Caco-2 (cell line): ENCODE measurements at regions not wholly inside any gene's neighbourhood (a gene's known extent, or its start where the extent isn't known, plus 50 kb on each side); places are given as distances from the start of the nearest gene placed in this dataset.
"Not testable (repeated sequence)": the region's sequence is repeated elsewhere in the genome, so short reads cannot be mapped to it uniquely, and the experiment has no call there.

Experiments
- BruUV-seq: library from RNA; stranded (reverse); fragments of 400-500 nt; replicated peaks from 2 replicates; lab custom pipeline; 2021; lab: Mats Ljungman, UMichigan
- CTCF ChIA-PET: fragments of 300-600 bp; sonication (Branson Sonifier 250); formaldehyde crosslinking; loops from one replicate; lab custom pipeline; 2022; ENCODE audit warnings: antibody characterized with exemption; lab: Charles Lee
- POLR2A ChIA-PET: fragments of 300-600 bp; sonication (Branson Sonifier 250); formaldehyde crosslinking; loops from one replicate; lab custom pipeline; 2022; ENCODE audit warnings: antibody characterized with exemption; lab: Charles Lee
- DNase-seq, 2 experiments: peaks; one replicate each; pipeline versions ENCODE4 v3.0.0 to v3.0.0-alpha.2; 2020 to 2022
- H3K27me3 ChIP-seq: replicated peaks from 2 replicates; pipeline ENCODE4 v1.6.0; 2011; ENCODE audit warnings: low read length; ENCODE audit not compliant: control insufficient read depth, insufficient read depth
- H3K36me3 ChIP-seq: 2 replicates; pipeline ENCODE4 v1.5.1; 2011; ENCODE audit warnings: low read length; ENCODE audit not compliant: control insufficient read depth, insufficient read depth
- H3K4me1 ChIP-seq: fragments of 250-450 bp; sonication (Bioruptor Pico); 2 replicates; pipeline ENCODE4 v1.5.1; 2020; ENCODE audit warnings: mild to moderate bottlenecking
- H3K4me3 ChIP-seq: 2 replicates; pipeline ENCODE4 v1.5.1; 2011; ENCODE audit warnings: low read depth, mild to moderate bottlenecking, control low read depth, low read length
- H3K9me3 ChIP-seq: fragments of 250-450 bp; sonication (Bioruptor Pico); 2 replicates; pipeline ENCODE4 v1.5.1; 2020; ENCODE audit warnings: mild to moderate bottlenecking, moderate library complexity
- H3K27ac Mint-ChIP-seq: one replicate; pipeline ENCODE4 v1.8.0; 2022; ENCODE audit warnings: mixed read lengths; ENCODE audit not compliant: unreplicated experiment
- H3K27me3 Mint-ChIP-seq: one replicate; pipeline ENCODE4 v1.8.0; 2022; ENCODE audit warnings: mixed read lengths; ENCODE audit not compliant: insufficient read depth, unreplicated experiment
- H3K36me3 Mint-ChIP-seq: one replicate; pipeline ENCODE4 v1.8.0; 2022; ENCODE audit warnings: mild to moderate bottlenecking, mixed read lengths; ENCODE audit not compliant: insufficient read depth, unreplicated experiment
- H3K4me1 Mint-ChIP-seq: one replicate; pipeline ENCODE4 v1.8.0; 2022; ENCODE audit warnings: low read depth, mixed read lengths; ENCODE audit not compliant: unreplicated experiment
- H3K4me3 Mint-ChIP-seq: one replicate; pipeline ENCODE4 v1.8.0; 2022; ENCODE audit warnings: mild to moderate bottlenecking, moderate library complexity, mixed read lengths; ENCODE audit not compliant: unreplicated experiment
- H3K9me3 Mint-ChIP-seq: one replicate; pipeline ENCODE4 v1.8.0; 2022; ENCODE audit warnings: mixed read lengths; ENCODE audit not compliant: unreplicated experiment
- intact Hi-C: fragments of 100-400 bp; cut with micrococcal nuclease; formaldehyde crosslinking; loops from one replicate; pipeline ENCODE4 v1.10.0; 2022; ENCODE audit not compliant: unreplicated experiment
- TF ChIP-seq, protein P1 (sequence below), 2 experiments: fragments of 200-600 bp in 1 of 2; IDR thresholded peaks; 1 replicate in 1 of 2; 2 replicates in 1 of 2; pipeline versions ENCODE4 v1.5.1 to v1.8.0; 2011 to 2022; ENCODE audit warnings: antibody characterized with exemption in 1 of 2, control low read depth in 1 of 2, inconsistent platforms in 1 of 2, low read depth in 1 of 2, low read length in 1 of 2, mild to moderate bottlenecking in 1 of 2, moderate library complexity in 1 of 2; ENCODE audit not compliant: insufficient read depth in 1 of 2, severe bottlenecking in 1 of 2, unreplicated experiment in 1 of 2

DNA sequence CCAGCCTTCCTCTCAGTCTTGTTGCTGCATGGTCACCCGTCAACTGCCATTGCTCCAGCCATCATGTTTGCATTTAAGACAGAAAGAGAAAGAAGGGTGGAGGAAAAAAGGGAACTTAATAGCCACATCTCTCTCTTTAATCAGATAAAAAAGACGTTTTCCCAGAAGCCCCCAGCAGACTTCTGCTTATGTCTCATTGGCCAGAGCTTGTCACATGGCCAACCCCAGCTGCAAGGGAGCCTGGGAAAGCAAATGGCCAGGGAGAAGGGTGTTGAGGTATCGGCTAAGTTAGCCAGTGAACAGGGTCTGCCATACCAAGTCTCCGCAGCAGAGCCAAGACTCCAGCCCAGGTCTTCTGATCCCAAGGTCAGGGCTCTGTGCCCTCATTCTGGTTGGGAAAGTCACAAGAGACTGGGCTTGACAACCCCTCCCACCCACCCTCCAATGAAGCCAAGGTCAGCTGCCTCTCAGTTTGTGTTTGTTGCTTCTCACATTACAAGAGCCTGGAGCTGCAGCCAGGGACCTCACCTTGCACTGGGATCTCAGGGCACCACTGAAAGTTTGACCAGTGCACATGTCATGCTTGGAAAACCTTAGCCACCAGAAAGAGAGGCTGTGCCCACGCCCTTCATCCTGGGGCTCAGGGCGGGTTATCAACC, 80.3 kb upstream of the LYZL2 start:
- H3K4me1 Mint-ChIP-seq: peaks cover 6% of the 10 kb centered on the region
- ChIA-PET CTCF (no interaction called here), POLR2A (no interaction called here)
- Histone ChIP-seq H3K9me3 (peaks cover 6% of the 10 kb centered on the region; the same call in 1 of the 2 replicates), H3K4me3 (no peak overlapping the region), H3K4me1 (no peaks in the 10 kb centered on the region), H3K36me3 (no peaks in the 10 kb centered on the region), H3K27me3 (no peaks in the 10 kb centered on the region)
- DNase-seq: no peak
- BruUV-seq: no TSS peak
- no peak overlapping the region for H3K27ac Mint-ChIP-seq
- intact Hi-C loops: no loop called here
- H3K4me3 Mint-ChIP-seq: no peak overlapping the region
- peaks cover 13% of the 10 kb centered on the region for H3K9me3 Mint-ChIP-seq
- H3K27me3 Mint-ChIP-seq: peaks cover 9% of the 10 kb centered on the region
- no peaks in the 10 kb centered on the region for H3K36me3 Mint-ChIP-seq
- TF ChIP-seq, protein P1, sequence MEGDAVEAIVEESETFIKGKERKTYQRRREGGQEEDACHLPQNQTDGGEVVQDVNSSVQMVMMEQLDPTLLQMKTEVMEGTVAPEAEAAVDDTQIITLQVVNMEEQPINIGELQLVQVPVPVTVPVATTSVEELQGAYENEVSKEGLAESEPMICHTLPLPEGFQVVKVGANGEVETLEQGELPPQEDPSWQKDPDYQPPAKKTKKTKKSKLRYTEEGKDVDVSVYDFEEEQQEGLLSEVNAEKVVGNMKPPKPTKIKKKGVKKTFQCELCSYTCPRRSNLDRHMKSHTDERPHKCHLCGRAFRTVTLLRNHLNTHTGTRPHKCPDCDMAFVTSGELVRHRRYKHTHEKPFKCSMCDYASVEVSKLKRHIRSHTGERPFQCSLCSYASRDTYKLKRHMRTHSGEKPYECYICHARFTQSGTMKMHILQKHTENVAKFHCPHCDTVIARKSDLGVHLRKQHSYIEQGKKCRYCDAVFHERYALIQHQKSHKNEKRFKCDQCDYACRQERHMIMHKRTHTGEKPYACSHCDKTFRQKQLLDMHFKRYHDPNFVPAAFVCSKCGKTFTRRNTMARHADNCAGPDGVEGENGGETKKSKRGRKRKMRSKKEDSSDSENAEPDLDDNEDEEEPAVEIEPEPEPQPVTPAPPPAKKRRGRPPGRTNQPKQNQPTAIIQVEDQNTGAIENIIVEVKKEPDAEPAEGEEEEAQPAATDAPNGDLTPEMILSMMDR (IDR thresholded peaks at IDR 0.05; ENCODE audit: insufficient read depth in 1 of 2, low read depth in 1 of 2, low read length in 1 of 2, severe bottlenecking in 1 of 2, unreplicated experiment in 1 of 2): no peak

DNA sequence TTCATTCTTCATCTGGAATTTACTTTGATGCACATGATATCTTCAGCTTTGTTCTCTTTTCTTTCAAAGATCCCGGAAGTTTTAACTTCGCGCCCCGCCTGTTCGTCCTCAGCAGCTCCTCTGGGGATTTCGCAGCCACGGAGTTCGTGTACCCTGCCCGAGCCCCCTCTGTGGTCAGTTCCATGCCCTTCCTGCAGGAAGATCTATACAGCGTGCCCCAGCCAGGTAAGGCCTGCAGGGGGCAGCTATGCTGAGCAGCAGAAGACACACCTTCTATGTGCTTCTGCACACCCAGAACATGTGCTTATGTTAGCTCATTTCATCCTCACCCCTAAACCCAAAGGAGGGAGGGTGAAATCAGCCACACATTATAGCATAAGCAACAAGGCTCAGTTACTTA, 79.7 kb upstream of the LYZL2 start:
- Mint-ChIP-seq H3K4me3 (no peak overlapping the region), H3K9me3 (peaks cover 13% of the 10 kb centered on the region), H3K27ac (no peak overlapping the region), H3K27me3 (peaks cover 9% of the 10 kb centered on the region), H3K36me3 (no peaks in the 10 kb centered on the region), H3K4me1 (peaks cover 6% of the 10 kb centered on the region)
- peaks cover 6% of the 10 kb centered on the region; the same call in 1 of the 2 replicates for H3K9me3 ChIP-seq
- H3K4me1 ChIP-seq: no peaks in the 10 kb centered on the region
- no peak overlapping the region for H3K4me3 ChIP-seq
- intact Hi-C loops: no loop called here
- no peaks in the 10 kb centered on the region for H3K36me3 ChIP-seq
- ChIA-PET CTCF (interaction anchor here (0.6 kb wide), 1 partner anchor 42 kb away, joined by 3 read pairs; no protein-coding TSS in a partner anchor), POLR2A (no interaction called here)
- no peak for DNase-seq
- no TSS peak for BruUV-seq
- TF ChIP-seq, protein P1 (IDR thresholded peaks at IDR 0.05; ENCODE audit: insufficient read depth in 1 of 2, low read depth in 1 of 2, low read length in 1 of 2, severe bottlenecking in 1 of 2, unreplicated experiment in 1 of 2): no peak
- H3K27me3 ChIP-seq: no peaks in the 10 kb centered on the region

DNA sequence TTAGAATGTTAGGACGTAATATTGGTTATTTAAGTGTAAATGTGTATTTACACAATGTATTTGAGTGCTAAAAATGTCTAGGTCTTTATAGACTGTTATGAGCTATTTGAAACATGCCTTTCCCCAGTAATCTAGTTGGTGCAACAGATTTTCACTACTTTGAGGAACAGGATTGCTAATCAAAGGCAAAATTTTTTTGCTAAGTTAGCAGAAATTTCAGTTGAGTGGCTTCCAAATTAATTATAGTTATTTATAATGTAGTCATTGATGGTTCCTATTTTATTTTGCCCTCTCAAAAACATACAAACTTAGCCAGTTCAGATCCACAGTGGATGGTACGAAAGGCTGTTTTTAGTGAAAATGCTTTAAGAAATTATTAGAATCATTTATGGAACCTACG, 78.7 kb upstream of the LYZL2 start:
- no peak for DNase-seq
- no TSS peak for BruUV-seq
- CTCF ChIA-PET: no interaction called here
- Histone ChIP-seq H3K4me3 (no peak overlapping the region), H3K36me3 (no peaks in the 10 kb centered on the region), H3K9me3 (0 out of 2 replicates have a peak, but pooled peaks cover under 1% of the 10 kb centered on the region), H3K27me3 (no peaks in the 10 kb centered on the region), H3K4me1 (no peaks in the 10 kb centered on the region)
- H3K4me3 Mint-ChIP-seq: no peak overlapping the region
- peaks cover 6% of the 10 kb centered on the region for H3K4me1 Mint-ChIP-seq
- H3K27me3 Mint-ChIP-seq: peaks cover 14% of the 10 kb centered on the region
- POLR2A ChIA-PET: no interaction called here
- H3K36me3 Mint-ChIP-seq: no peaks in the 10 kb centered on the region
- TF ChIP-seq, protein P1 (IDR thresholded peaks at IDR 0.05; ENCODE audit: insufficient read depth in 1 of 2, low read depth in 1 of 2, low read length in 1 of 2, severe bottlenecking in 1 of 2, unreplicated experiment in 1 of 2): no peak
- intact Hi-C loops: no loop called here
- H3K27ac Mint-ChIP-seq: no peak overlapping the region
- H3K9me3 Mint-ChIP-seq: peaks cover 7% of the 10 kb centered on the region

DNA sequence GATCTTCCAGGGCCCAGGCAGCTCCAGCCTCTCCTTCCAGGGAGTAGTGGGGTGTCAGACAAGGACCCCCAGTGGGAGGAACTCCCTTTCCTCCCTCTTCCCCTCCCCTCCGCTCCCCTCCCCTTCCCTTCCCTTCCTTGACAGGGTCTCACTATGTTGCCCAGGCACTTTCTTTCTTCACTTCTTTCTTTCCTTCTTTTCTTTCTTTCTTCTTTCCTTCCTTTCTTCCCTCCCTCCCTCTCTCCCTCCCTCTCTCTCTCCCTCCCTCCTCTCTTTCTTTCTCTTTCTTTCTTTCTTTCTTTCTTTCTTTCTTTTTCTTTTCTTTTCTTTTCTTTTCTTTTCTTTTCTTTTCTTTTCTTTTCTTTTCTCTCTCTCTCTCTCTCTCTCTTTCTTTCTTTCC, 76.6 kb upstream of the LYZL2 start:
- H3K36me3 ChIP-seq, H3K4me3 ChIP-seq, CTCF ChIA-PET, H3K9me3 ChIP-seq, H3K27me3 ChIP-seq, DNase-seq, intact Hi-C loops, H3K4me3 Mint-ChIP-seq, H3K27ac Mint-ChIP-seq, POLR2A ChIA-PET, BruUV-seq, H3K9me3 Mint-ChIP-seq, H3K4me1 ChIP-seq, H3K4me1 Mint-ChIP-seq, H3K36me3 Mint-ChIP-seq: not testable (repeated sequence)
- peaks cover 18% of the 10 kb centered on the region for H3K27me3 Mint-ChIP-seq
